DLD1 (cell line): ENCODE measurements at regions not wholly inside any gene's neighbourhood (a gene's known extent, or its start where the extent isn't known, plus 50 kb on each side); places are given as distances from the start of the nearest gene placed in this dataset.
"Not testable (repeated sequence)": the region's sequence is repeated elsewhere in the genome, so short reads cannot be mapped to it uniquely, and the experiment has no call there.

Experiments
- in situ Hi-C: cut with HindIII; loops from 2 replicates; pipeline ENCODE4 v1.10.0; 2017; ENCODE audit warnings: low sequenced_read_pairs

GRCh38 chr13:44786756-44787155, 202.5 kb downstream of the NUFIP1 start:
- in situ Hi-C loops, result no loop called here

GRCh38 chr13:44785401-44785800, 203.9 kb downstream of the NUFIP1 start:
- in situ Hi-C loops, result no loop called here

GRCh38 chr13:44784708-44785080, 204.6 kb downstream of the NUFIP1 start:
- in situ Hi-C loops, result no loop called here

- in situ Hi-C loops, result no loop called here
Measured at GRCh38 chr13:44783994-44784707, 205.1 kb downstream of the NUFIP1 start.

- in situ Hi-C loops, result no loop called here
Measured at GRCh38 chr13:44780591-44781280, 204.6 kb upstream of the TSC22D1 start.

DNA sequence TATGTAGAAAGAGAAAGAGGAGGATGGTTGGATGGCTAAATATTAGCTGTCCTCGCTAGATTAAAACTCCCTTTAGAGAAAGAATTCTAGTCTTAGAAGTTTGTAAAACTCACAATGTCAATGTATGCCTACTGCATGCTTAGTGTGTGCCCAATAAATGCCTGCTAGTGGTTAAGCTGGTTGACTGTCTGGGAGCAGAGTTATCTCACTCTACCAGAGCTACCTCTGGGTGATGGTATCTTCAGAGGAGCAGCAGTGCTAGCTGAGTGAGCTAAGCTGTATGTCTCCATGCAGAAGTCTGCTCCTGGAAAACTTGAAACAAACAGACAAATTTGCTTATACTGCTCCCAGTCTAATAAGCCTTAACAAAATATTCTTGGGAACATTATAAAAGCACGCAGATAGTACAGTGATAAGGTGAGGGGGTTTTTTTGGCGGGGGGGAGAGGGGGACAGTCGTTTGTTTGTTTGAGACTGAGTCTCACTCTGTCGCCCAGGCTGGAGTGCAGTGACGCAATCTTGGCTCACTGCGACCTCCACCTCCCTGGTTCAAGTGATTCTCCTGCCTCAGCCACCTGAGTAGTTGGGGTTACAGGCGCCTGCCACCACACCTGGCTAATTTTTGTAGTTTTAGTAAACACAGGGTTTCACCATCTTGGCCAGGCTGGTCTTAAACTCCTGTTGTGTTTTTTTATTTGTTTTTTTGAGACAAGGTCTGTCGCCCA, 202.8 kb upstream of the TSC22D1 start:
- in situ Hi-C loops, result no loop called here

GRCh38 chr13:44775290-44775689, 199.2 kb upstream of the TSC22D1 start:
- in situ Hi-C loops, result not testable (repeated sequence)

GRCh38 chr13:44770951-44771350, 194.8 kb upstream of the TSC22D1 start:
- in situ Hi-C loops, result no loop called here

GRCh38 chr13:44769686-44770085, 193.6 kb upstream of the TSC22D1 start:
- in situ Hi-C loops, result no loop called here

- in situ Hi-C loops, result no loop called here
Measured at GRCh38 chr13:44768775-44769581, 192.8 kb upstream of the TSC22D1 start.

- in situ Hi-C loops, result no loop called here
Measured at GRCh38 chr13:44768239-44768638, 192.1 kb upstream of the TSC22D1 start.

DNA sequence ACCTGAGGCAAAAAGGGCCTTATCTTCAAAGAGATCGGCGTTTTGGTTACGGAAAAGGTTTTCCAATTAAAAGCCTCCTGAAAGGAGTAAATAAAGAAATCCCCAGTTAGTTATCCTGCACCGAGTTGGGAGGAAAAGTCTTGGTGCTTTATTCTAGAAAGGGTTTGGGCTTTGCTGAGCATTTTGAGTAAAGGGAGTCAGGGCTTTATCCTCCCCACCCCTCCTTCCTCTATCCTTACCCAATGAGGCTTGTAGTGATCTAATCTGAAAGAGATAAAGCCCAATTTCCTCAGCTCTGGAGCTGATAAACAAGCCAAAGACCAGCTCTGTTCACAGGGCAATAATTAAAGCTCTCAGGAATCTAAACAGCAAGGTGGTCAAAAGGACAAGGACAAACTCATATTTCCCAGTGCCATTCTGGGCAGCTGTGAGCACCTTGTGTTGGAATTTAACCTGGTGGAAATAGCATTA, 188.9 kb upstream of the TSC22D1 start:
- in situ Hi-C loops, result no loop called here

DNA sequence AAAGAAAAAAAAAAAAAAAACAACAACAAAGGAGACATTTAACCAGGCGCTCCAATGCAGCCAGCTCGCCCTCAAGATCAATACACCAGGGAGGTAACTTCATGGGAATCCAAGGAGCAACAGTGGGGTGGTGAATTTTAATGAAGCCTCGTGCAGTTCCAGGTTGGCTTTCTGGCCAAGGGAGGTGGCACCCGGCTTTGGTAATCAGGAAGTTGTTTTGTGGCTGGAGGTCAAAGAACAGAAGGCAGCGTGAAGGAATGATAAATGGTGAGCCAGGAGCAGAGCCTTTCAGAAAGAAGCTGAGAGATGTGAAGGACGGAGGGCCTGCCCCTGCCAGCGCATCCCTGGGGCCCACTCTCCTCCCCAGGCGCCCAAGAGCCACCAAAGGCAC, 188.2 kb upstream of the TSC22D1 start:
- in situ Hi-C loops, result no loop called here

- in situ Hi-C loops, result no loop called here
Measured at GRCh38 chr13:44763615-44764301, 187.6 kb upstream of the TSC22D1 start.

DNA sequence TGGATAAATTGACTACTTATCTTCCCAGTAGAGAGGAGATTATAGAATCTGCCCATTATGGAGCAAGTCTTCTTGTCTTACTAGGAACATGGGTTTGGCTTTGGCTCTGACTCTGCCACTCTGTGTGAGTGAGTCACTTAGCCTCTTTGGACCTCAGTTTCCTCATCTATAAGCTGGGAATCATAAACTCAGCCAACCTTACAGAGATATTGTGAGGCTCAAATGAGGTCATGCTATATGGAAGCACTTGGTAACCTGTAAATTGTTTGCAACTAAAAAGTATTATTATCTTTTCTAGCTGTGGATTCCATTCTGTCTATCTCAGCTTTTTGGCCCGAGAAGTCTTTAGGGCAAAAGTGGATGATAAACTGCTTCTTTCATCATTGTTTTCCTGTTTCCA, 186.8 kb upstream of the TSC22D1 start:
- in situ Hi-C loops, result no loop called here

- in situ Hi-C loops, result no loop called here
Measured at GRCh38 chr13:44760434-44760833, 184.3 kb upstream of the TSC22D1 start.

DNA sequence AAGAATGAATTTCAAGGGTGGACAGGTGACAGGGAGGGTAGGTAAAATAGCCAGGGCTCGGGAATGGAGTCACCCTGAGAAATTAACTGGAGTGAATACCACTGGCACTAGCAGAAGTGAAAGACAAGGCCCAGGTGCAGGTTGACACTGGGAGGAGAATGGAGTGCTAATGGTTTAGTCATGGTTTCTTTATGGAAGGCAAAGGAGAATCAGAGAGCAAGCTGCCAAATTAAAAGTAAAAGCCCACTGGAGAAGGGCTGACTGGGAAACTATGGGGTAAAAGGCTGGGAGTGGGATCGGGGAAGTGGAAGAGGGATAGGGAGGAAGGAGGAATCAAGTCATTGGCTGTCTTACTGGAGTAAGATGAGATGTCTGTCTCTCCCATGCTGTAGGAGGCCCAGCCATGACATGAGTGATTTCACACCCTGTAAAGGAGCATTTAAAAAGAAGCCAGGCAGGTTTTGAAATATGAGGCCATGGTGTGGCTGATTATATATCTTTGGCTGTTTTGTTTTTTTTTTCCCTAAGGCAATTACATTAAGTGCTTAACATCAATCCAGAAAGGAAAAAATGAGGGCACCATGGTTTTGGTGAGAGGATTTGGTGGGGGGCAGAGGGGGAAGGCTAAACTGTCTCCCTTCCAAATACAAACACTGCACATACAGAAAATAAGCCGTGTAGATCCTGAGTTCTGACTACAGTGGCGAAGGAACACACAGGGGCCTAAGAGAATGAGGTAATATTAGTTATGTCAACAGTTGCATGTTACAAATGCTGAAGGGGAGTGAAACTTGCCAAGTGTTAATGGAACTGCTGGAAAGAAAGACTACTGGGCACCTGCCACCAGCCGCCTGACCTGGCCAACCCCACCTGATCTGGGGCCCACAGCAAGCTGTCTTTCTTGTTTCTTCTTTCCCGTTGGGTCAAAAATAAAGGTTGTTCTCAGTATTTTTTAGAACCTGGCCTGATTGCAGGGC, 183.5 kb upstream of the TSC22D1 start:
- in situ Hi-C loops, result loop anchor here (10.0 kb wide), 1 partner anchor 55 kb away; no protein-coding TSS in a partner anchor

- in situ Hi-C loops, result loop anchor here (10.0 kb wide), 1 partner anchor 56 kb away; no protein-coding TSS in a partner anchor
Measured at GRCh38 chr13:44758630-44759383, 182.7 kb upstream of the TSC22D1 start.
